ENCODE measurements at regions not wholly inside any gene's neighbourhood (a gene's known extent, or its start where the extent isn't known, plus 50 kb on each side); places are given as distances from the start of the nearest gene placed in this dataset.

GRCh38 chr5:58113172-58113571 lies 346.7 kb downstream of the PLK2 start:
- TF ChIP-seq CTCF (IDR thresholded peaks at IDR 0.05): no peak
- TF ChIP-seq EP300 (IDR thresholded peaks at IDR 0.05): no peak
- no peak for TF ChIP-seq POLR2AphosphoS5 (IDR thresholded peaks at IDR 0.05)
- TF ChIP-seq POLR2A (IDR thresholded peaks at IDR 0.05): no peak

Data from stomach (tissue), 4 donors.